ENCODE measurements at regions not wholly inside any gene's neighbourhood (a gene's known extent, or its start where the extent isn't known, plus 50 kb on each side); places are given as distances from the start of the nearest gene placed in this dataset.

DNA sequence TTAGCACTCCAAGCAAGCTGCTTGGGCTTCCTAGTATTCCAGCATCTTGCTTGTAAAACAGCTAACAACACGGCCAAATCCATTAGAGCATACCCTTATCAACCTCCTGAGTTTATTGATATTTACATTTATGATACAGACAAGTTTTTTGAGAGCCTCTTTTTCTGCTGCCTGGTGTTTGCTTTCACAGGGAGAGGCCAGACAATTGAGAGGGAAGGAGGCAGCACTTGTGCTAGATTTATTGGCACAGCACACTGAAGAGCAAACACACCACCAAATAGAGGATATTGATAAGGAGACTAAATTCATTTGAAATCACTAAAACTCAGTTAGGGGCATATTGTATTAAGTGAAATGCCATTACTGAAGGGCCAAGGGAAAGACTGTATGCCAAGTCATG lies 1142.3 kb upstream of the FANCL start:
- intact Hi-C loops (cut with micrococcal nuclease; ENCODE audit: unreplicated experiment) (no loop called here), in situ Hi-C loops (cut with HindIII; ENCODE audit: low pct_unique_long_range_greater_than_20kb, low sequenced_read_pairs) (no loop called here)
- POLR2A ChIA-PET = no interaction called here
- no peak overlapping the region for H3K27ac ChIP-seq (ENCODE audit: low read length)
- H3K4me1 ChIP-seq (ENCODE audit: control insufficient read depth, insufficient read depth, low read length) = no peaks in the 10 kb centered on the region
- TF ChIP-seq TCF7L2 (IDR thresholded peaks at IDR 0.05; ENCODE audit: low read depth, low read length) (no peak), POLR2AphosphoS5 (IDR thresholded peaks at IDR 0.05; ENCODE audit: low read depth, low read length) (no peak), SIN3A (IDR thresholded peaks at IDR 0.05; ENCODE audit: borderline replicate concordance, insufficient read depth, low read depth, low read length) (no peak)
- TF ChIP-seq, protein P1, sequence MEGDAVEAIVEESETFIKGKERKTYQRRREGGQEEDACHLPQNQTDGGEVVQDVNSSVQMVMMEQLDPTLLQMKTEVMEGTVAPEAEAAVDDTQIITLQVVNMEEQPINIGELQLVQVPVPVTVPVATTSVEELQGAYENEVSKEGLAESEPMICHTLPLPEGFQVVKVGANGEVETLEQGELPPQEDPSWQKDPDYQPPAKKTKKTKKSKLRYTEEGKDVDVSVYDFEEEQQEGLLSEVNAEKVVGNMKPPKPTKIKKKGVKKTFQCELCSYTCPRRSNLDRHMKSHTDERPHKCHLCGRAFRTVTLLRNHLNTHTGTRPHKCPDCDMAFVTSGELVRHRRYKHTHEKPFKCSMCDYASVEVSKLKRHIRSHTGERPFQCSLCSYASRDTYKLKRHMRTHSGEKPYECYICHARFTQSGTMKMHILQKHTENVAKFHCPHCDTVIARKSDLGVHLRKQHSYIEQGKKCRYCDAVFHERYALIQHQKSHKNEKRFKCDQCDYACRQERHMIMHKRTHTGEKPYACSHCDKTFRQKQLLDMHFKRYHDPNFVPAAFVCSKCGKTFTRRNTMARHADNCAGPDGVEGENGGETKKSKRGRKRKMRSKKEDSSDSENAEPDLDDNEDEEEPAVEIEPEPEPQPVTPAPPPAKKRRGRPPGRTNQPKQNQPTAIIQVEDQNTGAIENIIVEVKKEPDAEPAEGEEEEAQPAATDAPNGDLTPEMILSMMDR (IDR thresholded peaks at IDR 0.05) = no peak
- no peak overlapping the region for H3K4me3 ChIP-seq (ENCODE audit: low read depth in 2 of 2, low read length in 2 of 2)
- DNase-seq (ENCODE audit: low read depth, low spot score) (no peak), ATAC-seq (no peak)
- no TSS peak for BruUV-seq (replicated peaks)
- H3K9me3 ChIP-seq (ENCODE audit: control insufficient read depth, insufficient read depth, low read depth, low read length) = no peaks in the 10 kb centered on the region
- H3K36me3 ChIP-seq (ENCODE audit: control insufficient read depth, insufficient read depth, low read length) = no peaks in the 10 kb centered on the region
- CTCF ChIA-PET = no interaction called here
- H3K27me3 ChIP-seq (ENCODE audit: control insufficient read depth, insufficient read depth, low read length) = no peaks in the 10 kb centered on the region

DNA sequence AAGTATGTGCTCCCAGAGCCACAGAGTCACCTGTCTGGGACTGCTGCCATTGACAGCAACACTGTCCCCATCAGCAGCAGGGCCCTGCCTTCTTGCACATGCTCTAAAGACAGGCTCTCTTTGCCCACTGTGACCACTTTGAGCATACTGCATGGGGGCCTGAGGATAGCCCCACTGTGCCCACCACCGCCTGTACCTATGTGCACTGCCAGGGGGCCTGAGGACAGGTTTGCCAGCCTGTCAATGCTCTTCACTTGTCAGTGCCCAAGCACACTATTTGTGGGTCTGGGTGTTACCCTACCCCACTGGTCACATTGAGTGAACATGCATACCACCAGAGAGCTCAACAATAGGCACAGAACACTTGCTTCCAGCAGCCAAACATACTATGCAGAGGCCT lies 1137.0 kb upstream of the FANCL start:
- intact Hi-C loops (cut with micrococcal nuclease; ENCODE audit: unreplicated experiment) (no loop called here), in situ Hi-C loops (cut with HindIII; ENCODE audit: low pct_unique_long_range_greater_than_20kb, low sequenced_read_pairs) (no loop called here)
- no peak overlapping the region for H3K27ac ChIP-seq (ENCODE audit: low read length)
- no peaks in the 10 kb centered on the region for H3K4me1 ChIP-seq (ENCODE audit: control insufficient read depth, insufficient read depth, low read length)
- ChIA-PET CTCF (no interaction called here), POLR2A (no interaction called here)
- H3K4me3 ChIP-seq (ENCODE audit: low read depth in 2 of 2, low read length in 2 of 2) = no peak overlapping the region
- DNase-seq (ENCODE audit: low read depth, low spot score) (no peak), ATAC-seq (no peak)
- no peaks in the 10 kb centered on the region for H3K36me3 ChIP-seq (ENCODE audit: control insufficient read depth, insufficient read depth, low read length)
- no peak for TF ChIP-seq SIN3A (IDR thresholded peaks at IDR 0.05; ENCODE audit: borderline replicate concordance, insufficient read depth, low read depth, low read length)
- TF ChIP-seq POLR2AphosphoS5 (IDR thresholded peaks at IDR 0.05; ENCODE audit: low read depth, low read length) = no peak
- TF ChIP-seq, protein P1 (IDR thresholded peaks at IDR 0.05) = no peak
- TF ChIP-seq, protein P2, sequence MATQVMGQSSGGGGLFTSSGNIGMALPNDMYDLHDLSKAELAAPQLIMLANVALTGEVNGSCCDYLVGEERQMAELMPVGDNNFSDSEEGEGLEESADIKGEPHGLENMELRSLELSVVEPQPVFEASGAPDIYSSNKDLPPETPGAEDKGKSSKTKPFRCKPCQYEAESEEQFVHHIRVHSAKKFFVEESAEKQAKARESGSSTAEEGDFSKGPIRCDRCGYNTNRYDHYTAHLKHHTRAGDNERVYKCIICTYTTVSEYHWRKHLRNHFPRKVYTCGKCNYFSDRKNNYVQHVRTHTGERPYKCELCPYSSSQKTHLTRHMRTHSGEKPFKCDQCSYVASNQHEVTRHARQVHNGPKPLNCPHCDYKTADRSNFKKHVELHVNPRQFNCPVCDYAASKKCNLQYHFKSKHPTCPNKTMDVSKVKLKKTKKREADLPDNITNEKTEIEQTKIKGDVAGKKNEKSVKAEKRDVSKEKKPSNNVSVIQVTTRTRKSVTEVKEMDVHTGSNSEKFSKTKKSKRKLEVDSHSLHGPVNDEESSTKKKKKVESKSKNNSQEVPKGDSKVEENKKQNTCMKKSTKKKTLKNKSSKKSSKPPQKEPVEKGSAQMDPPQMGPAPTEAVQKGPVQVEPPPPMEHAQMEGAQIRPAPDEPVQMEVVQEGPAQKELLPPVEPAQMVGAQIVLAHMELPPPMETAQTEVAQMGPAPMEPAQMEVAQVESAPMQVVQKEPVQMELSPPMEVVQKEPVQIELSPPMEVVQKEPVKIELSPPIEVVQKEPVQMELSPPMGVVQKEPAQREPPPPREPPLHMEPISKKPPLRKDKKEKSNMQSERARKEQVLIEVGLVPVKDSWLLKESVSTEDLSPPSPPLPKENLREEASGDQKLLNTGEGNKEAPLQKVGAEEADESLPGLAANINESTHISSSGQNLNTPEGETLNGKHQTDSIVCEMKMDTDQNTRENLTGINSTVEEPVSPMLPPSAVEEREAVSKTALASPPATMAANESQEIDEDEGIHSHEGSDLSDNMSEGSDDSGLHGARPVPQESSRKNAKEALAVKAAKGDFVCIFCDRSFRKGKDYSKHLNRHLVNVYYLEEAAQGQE (IDR thresholded peaks at IDR 0.05; ENCODE audit: insufficient read depth in 1 of 2, low read depth in 2 of 2, low read length in 1 of 2) = no peak
- TF ChIP-seq TCF7L2 (IDR thresholded peaks at IDR 0.05; ENCODE audit: low read depth, low read length) = no peak
- H3K9me3 ChIP-seq (ENCODE audit: control insufficient read depth, insufficient read depth, low read depth, low read length) = no peaks in the 10 kb centered on the region
- no peaks in the 10 kb centered on the region for H3K27me3 ChIP-seq (ENCODE audit: control insufficient read depth, insufficient read depth, low read length)
- BruUV-seq (replicated peaks) = no TSS peak
